ENCODE measurements at regions not wholly inside any gene's neighbourhood (a gene's known extent, or its start where the extent isn't known, plus 50 kb on each side); places are given as distances from the start of the nearest gene placed in this dataset.
"Not testable (repeated sequence)": the region's sequence is repeated elsewhere in the genome, so short reads cannot be mapped to it uniquely, and the experiment has no call there.

DNA sequence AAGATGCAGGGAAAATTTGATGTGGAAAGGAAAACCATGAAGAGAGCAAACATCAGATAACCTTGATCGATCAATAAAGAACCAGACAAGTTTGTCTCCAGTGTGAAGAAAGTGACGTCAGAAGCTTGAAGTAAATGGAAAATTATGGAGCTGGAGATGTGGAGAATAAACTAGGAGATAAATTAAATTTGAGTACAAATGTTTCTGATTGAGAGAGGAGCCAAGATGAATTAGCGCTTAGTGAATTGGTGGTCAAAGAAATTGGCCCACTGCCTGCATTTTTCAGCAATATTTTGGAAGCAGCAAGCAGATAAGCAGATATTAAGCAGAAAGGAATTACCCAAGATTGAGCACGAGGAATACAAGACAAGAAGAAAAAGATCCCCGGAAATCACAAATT lies 567.3 kb upstream of the ZNF385D start:
- DNase-seq (ENCODE audit: low spot score): no peak

DNA sequence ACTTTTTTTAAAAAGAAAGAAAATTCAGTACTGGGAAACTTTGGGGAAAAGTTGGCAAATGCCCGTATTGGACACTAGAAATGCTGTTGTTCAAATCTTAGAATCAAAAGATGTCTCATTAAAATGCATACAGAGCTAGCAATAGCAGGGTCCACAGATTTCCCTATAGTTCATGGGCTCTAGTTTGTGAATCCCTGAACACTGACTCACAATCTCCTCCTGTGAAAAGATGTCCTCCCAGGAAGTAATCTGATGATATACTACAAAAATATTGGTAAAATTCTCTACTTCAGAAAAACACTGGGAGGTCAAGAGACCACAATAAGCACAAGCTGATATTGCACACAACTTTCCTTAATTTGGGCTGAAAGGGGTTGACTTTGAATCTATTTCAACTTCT lies 568.4 kb upstream of the ZNF385D start:
- DNase-seq (ENCODE audit: low spot score): no peak

DNA sequence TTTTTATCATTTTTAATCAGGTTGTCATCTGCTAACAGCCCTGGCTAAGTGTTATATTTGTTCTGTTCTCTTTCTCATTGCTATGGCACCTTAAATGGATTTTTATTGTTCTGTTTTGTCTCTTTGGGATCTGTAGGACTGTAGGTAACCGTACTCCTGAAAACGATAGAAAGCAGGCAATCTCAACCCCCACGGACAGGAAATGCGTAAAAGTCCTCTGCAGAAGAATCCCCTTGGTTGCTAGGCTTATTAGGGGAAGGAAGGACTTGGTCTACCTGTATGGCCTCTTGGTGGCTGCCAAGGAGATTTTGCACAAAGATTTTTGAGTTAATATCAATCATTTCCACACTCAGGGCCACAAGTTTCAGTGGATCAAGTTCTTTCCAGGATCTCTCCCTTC lies 571.9 kb upstream of the ZNF385D start:
- DNase-seq (ENCODE audit: low spot score): no peak

DNA sequence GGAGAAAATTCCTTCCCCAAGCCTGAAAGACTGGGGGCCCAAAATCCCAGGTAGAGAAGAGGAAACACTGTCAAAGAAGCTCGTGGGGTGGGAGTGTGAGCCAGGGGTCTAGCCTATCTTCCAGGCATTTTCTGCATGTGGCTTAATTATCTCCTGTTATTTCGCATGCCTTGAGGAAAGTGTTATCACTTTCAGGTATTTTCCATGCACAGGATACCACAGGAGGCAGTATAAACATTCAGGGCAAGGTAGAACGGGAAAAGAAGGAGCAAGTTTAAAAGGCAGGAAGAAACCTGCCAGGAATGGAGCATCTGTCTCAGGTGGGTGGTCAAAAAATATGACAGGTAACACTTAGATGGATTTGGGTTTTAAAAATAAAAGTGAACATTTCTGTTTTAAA lies 575.3 kb upstream of the ZNF385D start:
- DNase-seq (ENCODE audit: low spot score): no peak

DNA sequence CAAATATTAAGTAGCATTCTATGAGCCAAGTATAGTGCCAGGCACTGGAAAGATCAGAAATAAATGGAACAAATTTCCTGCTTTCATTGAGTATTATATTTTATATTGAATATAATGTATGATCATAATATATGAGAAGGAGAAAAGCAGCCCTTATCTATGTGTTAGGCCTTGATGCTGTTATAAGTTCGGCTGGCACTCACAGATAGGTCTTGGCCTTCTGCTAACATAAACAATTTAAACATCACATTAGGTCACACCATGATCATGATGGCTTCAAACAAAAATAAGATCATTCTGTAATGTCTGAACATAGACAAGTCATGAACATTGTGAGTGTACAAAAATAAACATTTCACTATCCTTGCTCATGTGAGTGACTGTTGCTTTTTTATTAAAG lies 584.0 kb upstream of the ZNF385D start:
- DNase-seq (ENCODE audit: low spot score): no peak

DNA sequence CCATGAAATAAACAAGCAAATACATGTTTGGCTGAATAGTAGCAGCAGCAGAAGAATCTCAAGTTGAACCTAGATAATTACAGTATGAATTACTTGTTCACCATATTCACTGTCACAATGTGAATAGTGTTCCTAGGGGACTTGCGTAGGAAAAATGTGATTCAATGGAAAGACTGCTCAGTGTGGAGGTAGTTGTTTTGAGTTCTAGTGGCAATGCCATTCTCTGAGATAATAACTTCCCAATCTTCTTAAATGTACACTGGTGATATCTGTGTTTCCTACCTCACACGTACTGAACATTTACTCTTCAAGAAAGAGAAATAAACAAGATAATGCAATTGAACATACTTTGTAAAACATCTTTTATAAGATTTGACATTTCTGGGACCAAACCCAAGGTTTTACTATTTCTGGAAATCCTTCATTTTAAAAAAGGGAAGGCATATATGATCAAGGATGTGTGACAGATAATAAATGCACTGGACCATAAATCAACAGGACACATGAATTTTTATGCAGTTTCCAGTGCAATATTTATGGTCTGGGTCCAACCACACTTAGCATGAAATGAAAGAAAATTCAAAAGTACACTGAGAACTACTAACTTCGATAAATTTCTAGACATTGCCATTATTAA lies 598.3 kb upstream of the ZNF385D start:
- DNase-seq (ENCODE audit: low spot score): no peak

DNA sequence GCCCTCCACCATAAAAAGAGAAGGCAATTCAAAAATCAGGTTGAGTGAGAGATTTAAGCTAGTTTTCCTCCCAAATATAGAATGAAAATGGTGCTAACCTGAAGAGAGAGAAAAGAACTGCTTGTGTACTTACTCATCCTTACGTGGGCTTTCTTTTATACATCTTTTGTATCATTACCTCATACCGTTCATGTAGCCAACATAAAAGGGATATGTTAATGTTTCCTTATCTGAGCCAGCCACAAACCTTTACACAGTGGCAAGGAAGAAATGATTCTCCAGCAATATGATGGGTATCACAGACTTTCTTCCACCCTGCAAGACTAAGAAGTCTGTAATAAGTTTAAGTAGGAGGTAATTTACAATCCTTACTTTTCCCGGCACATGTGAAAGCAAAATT lies 600.8 kb upstream of the ZNF385D start:
- DNase-seq (ENCODE audit: low spot score): no peak

DNA sequence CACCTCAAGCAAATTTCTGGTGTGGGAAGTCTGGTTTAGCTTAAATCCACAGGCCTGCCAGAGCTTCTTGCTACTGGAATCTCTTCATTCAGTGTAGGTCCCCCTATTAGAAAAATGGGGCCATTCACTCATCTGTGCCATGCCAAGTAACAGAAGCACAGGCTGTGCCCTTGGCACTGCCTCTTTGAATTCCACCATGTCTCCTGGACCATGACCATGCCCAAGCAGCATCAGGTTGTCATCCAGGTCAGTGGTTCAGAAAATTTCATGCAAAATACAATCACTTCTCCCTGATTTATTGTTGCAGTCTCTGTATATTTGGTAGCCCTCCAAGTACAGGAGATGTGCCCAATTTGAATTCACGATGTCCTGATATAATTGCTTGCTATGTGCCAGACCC lies 602.1 kb upstream of the ZNF385D start:
- DNase-seq (ENCODE audit: low spot score): no peak

DNA sequence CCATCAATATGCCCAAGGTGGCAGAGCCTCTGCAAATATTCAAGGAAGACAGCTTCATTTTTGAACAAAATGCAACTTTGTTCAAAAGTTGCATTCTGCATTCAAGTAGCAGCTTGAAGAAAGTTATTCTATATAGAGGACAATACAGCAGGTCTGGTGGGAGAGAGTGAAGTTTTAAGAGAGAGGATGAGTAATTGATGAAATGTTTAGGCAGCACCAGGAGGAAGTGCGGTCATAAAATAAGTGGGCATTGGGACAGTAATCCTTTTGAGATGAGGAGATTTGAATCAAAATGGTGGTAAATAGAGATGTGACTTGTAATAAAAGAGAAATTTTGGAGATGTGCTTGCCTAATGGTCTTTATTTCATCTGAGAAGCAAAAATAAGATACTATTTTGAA lies 607.3 kb upstream of the ZNF385D start:
- no peak for DNase-seq (ENCODE audit: low spot score)

DNA sequence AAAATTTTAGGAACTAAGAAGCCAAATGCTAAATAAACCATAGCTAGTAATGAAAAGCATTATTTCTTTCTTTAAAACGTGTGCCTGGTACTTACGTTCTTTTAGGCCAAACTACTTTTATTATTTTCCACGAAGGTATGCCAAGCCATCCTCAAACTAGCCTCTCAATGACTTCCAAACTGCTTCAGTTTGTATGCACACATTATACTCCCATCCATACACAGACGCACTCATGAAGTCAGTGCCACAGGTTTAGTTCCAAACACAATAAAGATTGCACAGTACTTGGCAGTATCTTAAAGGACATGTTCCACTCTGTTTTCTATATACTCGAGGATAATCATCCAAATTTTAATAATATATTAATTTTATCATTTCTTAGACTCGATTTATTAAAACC lies 609.2 kb upstream of the ZNF385D start:
- DNase-seq (ENCODE audit: low spot score): no peak

DNA sequence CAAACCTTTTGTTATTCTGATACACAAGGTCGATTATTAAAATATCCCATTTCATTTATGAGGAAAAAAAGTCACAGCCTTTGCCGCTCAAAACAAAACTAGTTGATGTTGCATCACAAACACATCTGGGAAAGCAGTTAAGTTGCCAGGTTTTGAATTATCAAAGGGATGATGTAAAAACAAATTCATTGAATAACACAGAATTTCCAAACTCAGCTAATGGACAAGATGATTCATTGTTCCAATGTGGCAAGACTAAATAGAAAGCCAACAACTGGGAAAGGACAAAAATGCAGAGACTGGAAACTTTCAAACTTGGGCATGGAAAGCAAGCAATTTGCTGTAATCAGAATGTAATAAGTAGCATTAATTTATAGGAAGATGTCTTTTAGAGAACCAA lies 610.0 kb upstream of the ZNF385D start:
- DNase-seq (ENCODE audit: low spot score): no peak

DNA sequence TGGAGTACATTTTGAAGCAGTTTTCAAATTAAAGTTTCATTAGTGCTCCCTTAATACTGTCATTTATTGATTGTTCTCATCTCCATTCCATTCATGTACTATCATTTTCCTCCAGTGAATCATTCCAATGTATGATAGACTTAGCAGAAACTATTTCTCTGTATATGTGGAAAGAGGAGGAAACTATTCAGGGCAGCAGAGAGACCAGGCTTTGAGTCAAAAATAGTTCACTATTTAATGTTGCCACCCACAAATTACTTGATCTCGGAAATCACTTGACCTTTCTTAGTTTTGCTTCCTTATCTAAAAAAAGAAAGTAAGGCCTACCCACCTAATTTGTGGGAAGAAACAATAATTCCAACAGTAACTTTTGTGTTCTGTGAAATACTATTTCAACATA lies 610.5 kb upstream of the ZNF385D start:
- DNase-seq (ENCODE audit: low spot score): peak; percentile 9

DNA sequence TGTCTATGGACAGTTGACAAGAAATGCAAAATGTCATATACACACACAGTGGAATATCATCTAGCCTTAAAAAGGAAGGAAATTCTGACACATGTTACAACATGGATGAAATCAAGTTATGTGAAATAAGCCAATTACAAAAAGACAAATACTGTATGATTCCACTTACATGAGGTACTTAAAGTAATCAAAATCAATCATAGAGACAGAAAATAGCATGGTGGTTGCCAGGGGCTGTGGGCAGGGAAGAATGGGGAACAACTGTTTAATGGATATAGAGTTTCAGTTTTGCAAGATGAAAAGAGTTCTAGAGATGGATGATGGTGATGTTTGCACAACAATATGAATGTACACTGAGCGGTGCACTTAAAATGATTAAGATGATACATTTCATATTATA lies 613.8 kb upstream of the ZNF385D start:
- no peak for DNase-seq (ENCODE audit: low spot score)

DNA sequence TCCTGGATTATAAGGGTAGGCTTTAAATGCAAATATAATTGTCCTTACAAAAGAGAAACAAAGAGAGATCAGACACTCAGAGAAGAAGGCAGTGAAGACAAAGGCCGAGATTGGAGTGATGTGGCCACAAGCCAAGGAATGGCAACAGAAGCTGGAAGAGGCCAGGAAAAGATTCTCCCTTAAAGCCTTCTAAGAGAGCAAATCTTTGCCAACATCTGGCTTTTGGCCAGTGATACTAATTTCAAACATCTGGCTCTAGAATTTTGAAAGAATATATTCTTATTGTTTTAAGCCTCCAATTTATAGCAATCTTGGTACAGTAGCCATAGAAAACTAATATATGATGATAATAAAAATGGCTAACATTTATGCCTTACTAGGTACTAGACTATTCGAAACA lies 615.8 kb upstream of the ZNF385D start:
- no peak for DNase-seq (ENCODE audit: low spot score)

DNA sequence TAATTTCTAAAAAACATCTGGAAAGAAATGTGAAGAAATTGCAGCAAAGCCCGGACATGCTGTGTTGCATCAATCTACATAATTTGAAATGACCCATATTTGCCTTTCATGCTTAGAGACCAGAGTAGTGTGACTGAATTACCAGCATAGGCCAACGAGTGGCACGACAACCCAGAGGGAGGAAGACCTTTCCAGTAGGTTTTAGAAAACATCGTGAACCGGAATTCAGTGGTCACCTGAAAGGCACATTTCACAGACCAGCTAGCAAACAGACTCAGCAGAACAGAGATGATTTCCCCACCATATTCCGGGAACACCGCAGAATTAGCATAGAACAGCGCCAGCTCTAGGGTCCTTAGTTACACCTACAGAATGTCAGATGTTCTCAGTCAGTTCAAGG lies 620.0 kb upstream of the ZNF385D start:
- DNase-seq (ENCODE audit: low spot score): no peak

DNA sequence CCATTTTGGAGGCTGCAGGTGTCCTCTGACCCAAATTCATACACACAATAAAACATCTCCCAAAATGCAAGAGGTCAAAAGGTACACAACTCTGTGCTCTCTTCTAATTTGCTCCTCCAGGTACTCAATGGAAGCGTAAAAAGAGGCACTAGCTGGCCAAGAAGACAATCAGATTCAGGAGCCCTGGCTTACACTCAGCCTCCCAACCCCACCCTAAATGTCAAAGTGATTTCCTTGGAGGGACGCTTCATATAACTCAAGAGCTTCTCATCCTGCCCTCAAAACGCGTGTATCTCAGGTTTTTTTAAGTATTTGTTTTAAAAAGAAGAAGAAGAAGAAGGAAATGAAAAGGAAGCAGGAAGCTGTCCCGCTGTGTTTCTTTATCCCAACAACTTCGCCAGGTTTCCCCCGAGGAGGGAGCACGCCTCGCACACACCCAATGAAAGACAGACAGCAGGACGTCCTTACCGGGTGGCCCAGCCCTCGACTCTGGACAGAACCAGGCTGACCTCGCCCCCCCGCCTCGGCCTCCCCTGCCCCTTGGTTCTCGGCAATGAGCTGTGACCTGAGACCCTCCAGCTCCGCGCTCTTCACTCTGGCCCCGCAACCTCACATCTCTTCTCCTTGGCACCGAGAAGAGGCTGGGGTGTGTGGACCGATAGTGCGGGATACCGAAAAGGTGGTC lies 620.7 kb upstream of the ZNF385D start:
- no peak for DNase-seq (ENCODE audit: low spot score)

DNA sequence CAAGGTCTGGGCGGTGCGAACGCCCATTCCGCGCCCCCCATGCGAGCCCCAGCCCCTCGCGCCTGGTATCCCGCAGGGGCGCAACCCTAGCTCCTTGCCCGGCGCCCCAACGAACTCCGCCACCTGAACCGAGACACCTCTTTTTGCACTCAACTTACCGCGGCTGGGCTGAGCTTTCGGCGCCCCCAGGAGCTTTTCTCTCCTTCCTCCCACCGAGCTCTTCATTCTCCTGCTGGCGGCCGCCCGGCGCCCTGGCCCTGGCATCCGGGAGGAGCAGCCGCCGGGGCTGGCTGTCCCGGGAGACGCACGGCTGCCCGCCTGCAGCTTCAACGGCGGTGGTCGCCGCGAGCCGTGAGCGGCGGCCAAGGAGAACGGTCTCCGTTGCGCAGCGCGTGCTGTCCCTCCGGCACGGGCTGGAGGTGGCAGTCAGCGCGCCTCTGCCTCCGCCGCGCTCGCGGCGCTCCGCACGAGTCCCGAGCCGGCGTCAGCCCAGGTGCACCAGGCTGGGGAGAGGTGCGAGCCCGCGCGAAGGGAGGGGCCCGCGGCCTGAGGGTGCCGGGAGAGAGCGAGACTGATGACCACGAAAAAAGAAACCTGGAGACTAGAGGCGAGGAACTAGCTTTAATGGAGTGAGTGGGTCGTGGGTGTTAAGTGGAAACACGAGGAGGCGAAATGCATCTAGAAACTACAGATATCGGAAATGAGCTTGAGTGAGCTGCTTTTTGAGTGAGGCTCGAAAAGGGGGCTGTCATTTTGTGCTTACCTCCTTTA lies 621.5 kb upstream of the ZNF385D start:
- DNase-seq (ENCODE audit: low spot score): no peak

DNA sequence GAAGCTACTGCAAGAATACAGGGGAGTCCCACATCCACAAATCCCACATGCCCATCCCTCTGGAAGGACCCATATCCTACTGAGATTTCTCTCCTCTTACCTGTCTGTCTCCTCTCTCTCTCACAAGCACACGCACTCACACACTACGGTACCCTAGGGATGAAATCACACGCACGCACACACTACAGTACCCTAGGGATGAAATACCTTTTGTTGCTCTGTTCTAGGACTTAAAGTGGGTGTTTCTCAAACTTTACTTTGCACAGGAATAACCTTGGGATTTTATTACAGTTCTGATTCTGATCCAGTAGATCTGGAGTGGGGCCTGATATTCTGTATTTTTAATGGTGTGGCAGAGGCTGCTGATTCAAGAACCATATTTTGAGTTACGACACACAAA lies 622.2 kb upstream of the ZNF385D start:
- DNase-seq (ENCODE audit: low spot score): no peak

DNA sequence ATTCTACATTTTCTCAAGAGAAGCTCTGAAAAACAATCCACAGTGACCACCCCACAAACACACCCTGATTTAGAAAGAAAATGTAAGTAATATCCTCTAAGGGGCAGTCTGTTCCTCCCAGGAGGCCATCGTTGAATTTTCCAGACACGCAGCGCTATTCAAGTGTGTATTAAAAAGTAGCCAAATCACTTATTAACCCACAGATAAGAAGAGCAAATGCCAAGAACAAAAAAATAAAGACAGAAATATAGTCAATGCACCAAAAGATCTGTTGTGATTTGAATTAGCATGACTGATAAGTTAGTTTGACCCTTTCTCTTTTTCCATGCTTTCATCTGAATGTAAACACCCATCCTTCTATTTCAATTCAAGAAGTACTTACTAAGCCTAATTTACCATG lies 622.8 kb upstream of the ZNF385D start:
- no peak for DNase-seq (ENCODE audit: low spot score)

DNA sequence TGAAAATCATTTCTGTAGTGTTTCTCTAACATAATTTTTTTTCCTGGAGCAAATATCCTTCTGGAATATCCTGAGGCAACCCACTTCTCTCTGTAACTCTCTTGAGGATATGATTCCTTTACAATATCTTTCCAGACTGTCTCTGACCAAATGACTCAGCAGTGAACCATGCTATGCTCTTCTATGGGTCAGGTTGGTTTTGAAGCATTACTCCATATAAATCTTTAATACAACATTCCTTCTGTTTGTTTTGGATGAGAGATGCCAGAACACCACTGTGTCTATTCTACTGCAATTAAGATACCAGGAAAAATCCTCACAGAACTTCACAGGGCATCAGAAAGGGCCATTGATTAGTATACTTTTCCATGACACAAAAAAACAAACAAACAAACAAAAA lies 626.4 kb upstream of the ZNF385D start:
- DNase-seq (ENCODE audit: low spot score): peak; percentile 58

DNA sequence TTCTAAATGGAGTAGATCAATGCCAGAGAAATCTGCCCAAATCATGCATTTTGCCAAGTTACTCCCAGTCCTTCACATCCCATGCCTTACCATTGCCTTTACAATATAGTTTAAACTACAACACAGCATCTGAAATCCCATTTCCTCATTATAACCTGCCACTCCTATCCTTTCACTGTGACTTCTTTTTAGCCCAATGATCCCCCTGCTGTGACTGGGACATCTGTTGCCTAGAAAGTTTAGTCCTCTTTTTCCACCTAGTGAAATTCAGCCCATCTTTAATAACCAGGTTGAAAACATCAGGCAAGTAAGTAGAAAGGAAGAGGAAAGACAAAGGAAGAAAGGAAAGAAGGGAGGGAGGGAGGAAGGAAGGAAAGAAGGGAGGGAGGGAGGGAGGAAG lies 627.9 kb upstream of the ZNF385D start:
- DNase-seq (ENCODE audit: low spot score): no peak

DNA sequence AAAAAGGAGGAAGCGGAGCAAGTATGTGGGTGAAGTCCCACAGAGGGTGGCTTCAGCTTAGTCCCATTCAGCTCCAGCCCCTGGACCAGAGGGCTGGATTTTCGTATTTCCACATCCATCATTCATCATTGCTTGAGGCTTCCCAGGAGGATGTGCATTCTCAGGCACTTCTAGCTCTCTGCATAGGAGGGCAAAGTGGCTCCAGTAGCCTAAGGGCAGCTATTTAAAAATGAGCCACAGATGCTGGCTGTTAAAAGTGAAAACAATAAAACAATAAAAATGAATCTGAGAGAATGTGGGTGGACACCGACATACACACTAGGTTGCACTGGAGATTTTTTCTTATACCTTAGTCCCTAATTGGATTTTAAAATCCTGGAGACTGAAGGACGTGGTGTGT lies 629.2 kb upstream of the ZNF385D start:
- no peak for DNase-seq (ENCODE audit: low spot score)

DNA sequence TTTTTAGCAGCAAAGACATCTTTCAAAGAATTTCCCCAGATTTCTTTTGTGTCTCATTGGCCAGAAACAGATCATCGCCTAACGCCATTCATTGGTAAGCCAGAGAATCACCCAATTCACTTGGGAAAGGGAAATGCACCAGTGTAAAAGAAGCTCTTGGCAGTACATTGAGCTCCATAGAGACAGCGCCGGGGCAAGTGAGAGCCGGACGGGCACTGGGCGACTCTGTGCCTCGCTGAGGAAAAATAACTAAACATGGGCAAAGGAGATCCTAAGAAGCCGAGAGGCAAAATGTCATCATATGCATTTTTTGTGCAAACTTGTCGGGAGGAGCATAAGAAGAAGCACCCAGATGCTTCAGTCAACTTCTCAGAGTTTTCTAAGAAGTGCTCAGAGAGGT lies 630.6 kb upstream of the ZNF385D start:
- DNase-seq (ENCODE audit: low spot score): not testable (repeated sequence)

DNA sequence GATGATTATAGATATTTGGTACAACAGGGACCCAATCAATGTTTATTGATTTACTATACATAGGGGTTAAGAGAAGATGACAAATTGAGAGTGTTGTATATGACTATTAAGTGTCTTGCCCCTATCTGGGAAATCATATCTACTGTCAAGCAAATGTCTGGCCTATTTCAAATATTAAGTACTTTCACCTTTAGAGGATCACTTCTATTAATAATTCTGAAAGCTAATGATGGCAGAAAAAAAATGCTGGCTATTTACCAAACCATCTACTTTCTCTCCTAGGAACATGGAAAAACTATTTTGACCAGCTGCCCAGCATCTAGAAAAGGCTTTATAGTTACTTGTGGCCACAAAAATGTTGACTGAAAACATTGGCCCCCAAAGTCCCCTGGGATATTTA lies 632.3 kb upstream of the ZNF385D start:
- DNase-seq (ENCODE audit: low spot score): no peak

All from kidney tubule cell (primary cell).